HEK293 (cell line): ENCODE measurements at regions not wholly inside any gene's neighbourhood (a gene's known extent, or its start where the extent isn't known, plus 50 kb on each side); places are given as distances from the start of the nearest gene placed in this dataset.

Source experiments
- ZBTB6 ChIP-seq: fragments of 450-650 bp; formaldehyde crosslinking; IDR thresholded peaks from 2 replicates; pipeline ENCODE4 v1.5.1; 2017; ENCODE audit warnings: missing biosample characterization, missing genetic modification characterization
- ZNF174 ChIP-seq: fragments of 450-650 bp; formaldehyde crosslinking; IDR thresholded peaks from 2 replicates; pipeline ENCODE4 v1.5.0; 2017; ENCODE audit warnings: missing biosample characterization, mild to moderate bottlenecking, missing genetic modification characterization
- ZNF530 ChIP-seq: fragments of 450-650 bp; formaldehyde crosslinking; IDR thresholded peaks from 2 replicates; pipeline ENCODE4 v1.5.1; 2016; ENCODE audit warnings: low read depth, missing biosample characterization, missing genetic modification characterization
- ZNF658 ChIP-seq: fragments of 450-650 bp; formaldehyde crosslinking; IDR thresholded peaks from 2 replicates; pipeline ENCODE4; 2016; ENCODE audit warnings: missing biosample characterization, missing genetic modification characterization
- TF ChIP-seq, protein P1 (sequence below): fragments of 450-650 bp; formaldehyde crosslinking; IDR thresholded peaks from 2 replicates; pipeline ENCODE4 v1.5.1; 2016; ENCODE audit warnings: missing biosample characterization, missing genetic modification characterization
- TF ChIP-seq, protein P2 (sequence below): fragments of 450-650 bp; formaldehyde crosslinking; IDR thresholded peaks from 2 replicates; pipeline ENCODE4 v1.5.1; 2016; ENCODE audit warnings: missing biosample characterization, missing genetic modification characterization

GRCh38 chr5:8897316-8897715 is 648.6 kb downstream of the SEMA5A start:
- TF ChIP-seq ZNF658 (tag by site-specific recombination) = no peak
- TF ChIP-seq, protein P1, sequence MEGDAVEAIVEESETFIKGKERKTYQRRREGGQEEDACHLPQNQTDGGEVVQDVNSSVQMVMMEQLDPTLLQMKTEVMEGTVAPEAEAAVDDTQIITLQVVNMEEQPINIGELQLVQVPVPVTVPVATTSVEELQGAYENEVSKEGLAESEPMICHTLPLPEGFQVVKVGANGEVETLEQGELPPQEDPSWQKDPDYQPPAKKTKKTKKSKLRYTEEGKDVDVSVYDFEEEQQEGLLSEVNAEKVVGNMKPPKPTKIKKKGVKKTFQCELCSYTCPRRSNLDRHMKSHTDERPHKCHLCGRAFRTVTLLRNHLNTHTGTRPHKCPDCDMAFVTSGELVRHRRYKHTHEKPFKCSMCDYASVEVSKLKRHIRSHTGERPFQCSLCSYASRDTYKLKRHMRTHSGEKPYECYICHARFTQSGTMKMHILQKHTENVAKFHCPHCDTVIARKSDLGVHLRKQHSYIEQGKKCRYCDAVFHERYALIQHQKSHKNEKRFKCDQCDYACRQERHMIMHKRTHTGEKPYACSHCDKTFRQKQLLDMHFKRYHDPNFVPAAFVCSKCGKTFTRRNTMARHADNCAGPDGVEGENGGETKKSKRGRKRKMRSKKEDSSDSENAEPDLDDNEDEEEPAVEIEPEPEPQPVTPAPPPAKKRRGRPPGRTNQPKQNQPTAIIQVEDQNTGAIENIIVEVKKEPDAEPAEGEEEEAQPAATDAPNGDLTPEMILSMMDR (tag by site-specific recombination) = no peak
- TF ChIP-seq ZBTB6 (tag by site-specific recombination) = no peak
- TF ChIP-seq, protein P2, sequence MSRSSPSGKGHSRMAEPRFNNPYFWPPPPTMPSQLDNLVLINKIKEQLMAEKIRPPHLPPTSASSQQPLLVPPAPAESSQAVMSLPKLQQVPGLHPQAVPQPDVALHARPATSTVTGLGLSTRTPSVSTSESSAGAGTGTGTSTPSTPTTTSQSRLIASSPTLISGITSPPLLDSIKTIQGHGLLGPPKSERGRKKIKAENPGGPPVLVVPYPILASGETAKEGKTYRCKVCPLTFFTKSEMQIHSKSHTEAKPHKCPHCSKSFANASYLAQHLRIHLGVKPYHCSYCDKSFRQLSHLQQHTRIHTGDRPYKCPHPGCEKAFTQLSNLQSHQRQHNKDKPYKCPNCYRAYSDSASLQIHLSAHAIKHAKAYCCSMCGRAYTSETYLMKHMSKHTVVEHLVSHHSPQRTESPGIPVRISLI (tag by site-specific recombination) = no peak
- TF ChIP-seq ZNF174 (tag by site-specific recombination) = no peak
- no peak for TF ChIP-seq ZNF530
